CD4-positive, alpha-beta memory T cell (primary cell): ENCODE measurements at regions not wholly inside any gene's neighbourhood (a gene's known extent, or its start where the extent isn't known, plus 50 kb on each side); places are given as distances from the start of the nearest gene placed in this dataset.

ENCODE experiments used
- CTCF ChIA-PET: fragments of 350-600 bp; sonication (Branson Sonifier 250); formaldehyde crosslinking; loops from one replicate; lab custom pipeline; 2021; ENCODE audit warnings: inconsistent platforms; ENCODE audit not compliant: partially characterized antibody; lab: Charles Lee
- POLR2A ChIA-PET: fragments of 350-600 bp; sonication (Branson Sonifier 250); formaldehyde crosslinking; loops from one replicate; lab custom pipeline; 2021; ENCODE audit not compliant: partially characterized antibody; lab: Charles Lee
- DNase-seq, 5 donors: peaks; one replicate each; pipeline versions ENCODE4 v3.0.0 to v3.0.0-alpha.2; 2020 to 2022; ENCODE audit warnings: mixed read lengths in 1 of 5
- H3K27ac ChIP-seq: one replicate; pipeline ENCODE4 v1.7.0; 2013; ENCODE audit warnings: low read depth, low read length
- H3K27me3 ChIP-seq: 2 replicates; pipeline ENCODE4 v1.7.0; 2013; ENCODE audit warnings: mild to moderate bottlenecking, low read length, moderate library complexity; ENCODE audit not compliant: insufficient read depth
- H3K36me3 ChIP-seq: 2 replicates; pipeline ENCODE4 v1.7.0; 2013; ENCODE audit warnings: mild to moderate bottlenecking, low read length, moderate library complexity; ENCODE audit not compliant: insufficient read depth
- H3K4me1 ChIP-seq: 2 replicates; pipeline ENCODE4 v1.7.0; 2013; ENCODE audit warnings: mild to moderate bottlenecking, low read length, moderate library complexity; ENCODE audit not compliant: insufficient read depth
- H3K4me3 ChIP-seq, 2 donors: one replicate each; pipeline ENCODE4 v1.7.0; 2013; ENCODE audit warnings: low read length in 2 of 2, mild to moderate bottlenecking in 1 of 2
- H3K9me3 ChIP-seq, 2 donors: one replicate each; pipeline ENCODE4 v1.7.0; 2013; ENCODE audit warnings: low read length in 2 of 2, control low read depth in 1 of 2; ENCODE audit not compliant: control insufficient read depth in 1 of 2
- H3K27ac Mint-ChIP-seq, 7 donors: one replicate each; pipeline ENCODE4 v1.8.0; 2020 to 2021; ENCODE audit warnings: mixed read lengths in 7 of 7, mild to moderate bottlenecking in 6 of 7, inconsistent platforms in 3 of 7, moderate library complexity in 3 of 7
- H3K27me3 Mint-ChIP-seq, 2 donors: one replicate each; pipeline ENCODE4 v1.8.0; 2020 to 2021; ENCODE audit warnings: mixed read lengths in 2 of 2
- H3K36me3 Mint-ChIP-seq, 2 donors: one replicate each; pipeline ENCODE4 v1.8.0; 2020 to 2021; ENCODE audit warnings: mixed read lengths in 2 of 2, inconsistent platforms in 1 of 2, mild to moderate bottlenecking in 1 of 2
- H3K4me1 Mint-ChIP-seq, 4 donors: one replicate each; pipeline ENCODE4 v1.8.0; 2020 to 2021; ENCODE audit warnings: mixed read lengths in 4 of 4, mild to moderate bottlenecking in 1 of 4
- H3K4me3 Mint-ChIP-seq, 8 donors: one replicate each; pipeline ENCODE4 v1.8.0; 2020 to 2021; ENCODE audit warnings: mixed read lengths in 8 of 8, mild to moderate bottlenecking in 7 of 8, moderate library complexity in 6 of 8, inconsistent platforms in 3 of 8
- H3K9me3 Mint-ChIP-seq, 8 donors: one replicate each; pipeline ENCODE4 v1.8.0; 2020 to 2021; ENCODE audit warnings: mixed read lengths in 8 of 8, mild to moderate bottlenecking in 5 of 8, inconsistent platforms in 3 of 8, moderate library complexity in 1 of 8
- intact Hi-C: fragments of 100-400 bp; cut with micrococcal nuclease; formaldehyde crosslinking; loops from one replicate; pipeline ENCODE4 v1.15.1; 2023

DNA sequence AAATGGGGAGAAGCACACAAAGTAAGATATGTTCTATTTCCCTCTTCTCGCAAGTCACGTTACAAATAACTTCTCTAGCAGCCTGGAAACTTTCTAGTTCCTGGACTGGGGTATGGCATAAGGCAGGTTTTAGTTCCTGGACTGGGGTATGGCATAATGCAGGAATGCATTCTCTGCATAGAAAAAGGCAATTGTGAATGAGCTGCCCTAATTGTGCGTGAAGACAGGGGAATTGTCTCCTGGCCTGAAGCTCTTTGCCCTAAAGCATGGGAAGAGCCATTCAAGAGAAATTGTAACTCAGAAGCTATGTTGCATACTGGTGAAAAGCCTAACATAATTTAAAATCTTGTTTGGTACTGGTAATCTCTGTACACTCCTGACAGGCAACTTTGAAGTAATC lies 54.3 kb upstream of the CBLB start:
- no peak overlapping the region for H3K27ac ChIP-seq
- intact Hi-C loops: no loop called here
- ChIA-PET POLR2A (no interaction called here), CTCF (no interaction called here)
- H3K36me3 Mint-ChIP-seq: peaks cover 5 to 16% of the 10 kb centered on the region in 2 donors
- no peaks in the 10 kb centered on the region for H3K27me3 ChIP-seq
- no peak overlapping the region for H3K4me3 Mint-ChIP-seq
- H3K27me3 Mint-ChIP-seq: no peaks in the 10 kb centered on the region
- H3K9me3 Mint-ChIP-seq: peaks cover 0 to 19% (median 14%) of the 10 kb centered on the region in 8 donors
- no peaks in the 10 kb centered on the region for H3K36me3 ChIP-seq
- H3K4me3 ChIP-seq: no peak overlapping the region
- no peaks in the 10 kb centered on the region for H3K4me1 ChIP-seq
- no peak for DNase-seq
- no peaks in the 10 kb centered on the region for H3K9me3 ChIP-seq
- H3K4me1 Mint-ChIP-seq: peaks cover 5 to 15% (median 12%) of the 10 kb centered on the region in 4 donors
- H3K27ac Mint-ChIP-seq: no peak overlapping the region

GRCh38 chr3:105927741-105928140 lies 58.9 kb upstream of the CBLB start:
- Mint-ChIP-seq H3K4me3 (no peak overlapping the region), H3K27ac (no peak overlapping the region), H3K36me3 (no peaks in the 10 kb centered on the region), H3K4me1 (peaks cover 0 to 2% (median 0%) of the 10 kb centered on the region in 4 donors), H3K9me3 (no peaks in the 10 kb centered on the region), H3K27me3 (no peaks in the 10 kb centered on the region)
- ChIA-PET POLR2A (no interaction called here), CTCF (no interaction called here)
- H3K9me3 ChIP-seq: no peaks in the 10 kb centered on the region
- H3K27ac ChIP-seq: no peak overlapping the region
- no peak for DNase-seq
- H3K4me3 ChIP-seq: no peak overlapping the region
- H3K4me1 ChIP-seq: no peaks in the 10 kb centered on the region
- no peaks in the 10 kb centered on the region for H3K36me3 ChIP-seq
- intact Hi-C loops: no loop called here
- no peaks in the 10 kb centered on the region for H3K27me3 ChIP-seq

DNA sequence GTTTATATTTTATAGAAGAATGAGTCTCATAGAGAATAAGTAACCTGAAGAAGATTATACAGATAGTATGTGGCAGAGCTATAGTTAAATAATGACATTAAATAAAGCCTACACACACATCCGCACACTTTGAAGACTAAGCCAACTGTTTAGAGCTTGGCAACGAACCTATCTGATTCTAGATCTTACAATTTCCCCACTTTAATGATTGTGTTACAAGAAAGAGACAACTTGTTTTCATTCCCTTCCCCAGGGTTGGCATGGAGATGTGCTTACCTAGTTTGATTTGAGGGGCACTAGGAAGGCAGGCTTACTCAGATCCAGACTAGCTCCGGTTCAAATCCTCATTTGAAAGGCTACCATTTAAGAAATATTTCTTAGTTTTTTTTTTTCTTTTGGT lies 61.9 kb upstream of the CBLB start:
- Histone ChIP-seq H3K9me3 (no peaks in the 10 kb centered on the region), H3K36me3 (no peaks in the 10 kb centered on the region), H3K27me3 (no peaks in the 10 kb centered on the region), H3K27ac (no peak overlapping the region), H3K4me3 (no peak overlapping the region), H3K4me1 (no peaks in the 10 kb centered on the region)
- CTCF ChIA-PET: no interaction called here
- Mint-ChIP-seq H3K27ac (peak overlapping the region in 1 of 7 donors; percentile 31), H3K36me3 (no peaks in the 10 kb centered on the region), H3K4me1 (peaks cover 0 to 2% (median under 1%) of the 10 kb centered on the region in 4 donors), H3K4me3 (no peak overlapping the region), H3K9me3 (peaks cover 0 to 1% (median 0%) of the 10 kb centered on the region in 8 donors), H3K27me3 (no peaks in the 10 kb centered on the region)
- POLR2A ChIA-PET: no interaction called here
- intact Hi-C loops: no loop called here
- DNase-seq: no peak

- ChIA-PET CTCF (no interaction called here), POLR2A (no interaction called here)
- Histone ChIP-seq H3K27me3 (no peaks in the 10 kb centered on the region), H3K27ac (no peak overlapping the region), H3K4me3 (no peak overlapping the region), H3K4me1 (no peaks in the 10 kb centered on the region), H3K36me3 (no peaks in the 10 kb centered on the region), H3K9me3 (no peaks in the 10 kb centered on the region)
- no peak for DNase-seq
- peaks cover 0 to 2% (median under 1%) of the 10 kb centered on the region in 4 donors for H3K4me1 Mint-ChIP-seq
- no peaks in the 10 kb centered on the region for H3K27me3 Mint-ChIP-seq
- no peak overlapping the region for H3K4me3 Mint-ChIP-seq
- H3K27ac Mint-ChIP-seq: no peak overlapping the region
- H3K9me3 Mint-ChIP-seq: peaks cover 0 to 3% (median 0%) of the 10 kb centered on the region in 8 donors
- no peaks in the 10 kb centered on the region for H3K36me3 Mint-ChIP-seq
- intact Hi-C loops: no loop called here
Measured at GRCh38 chr3:105931500-105931899, 62.7 kb upstream of the CBLB start.

DNA sequence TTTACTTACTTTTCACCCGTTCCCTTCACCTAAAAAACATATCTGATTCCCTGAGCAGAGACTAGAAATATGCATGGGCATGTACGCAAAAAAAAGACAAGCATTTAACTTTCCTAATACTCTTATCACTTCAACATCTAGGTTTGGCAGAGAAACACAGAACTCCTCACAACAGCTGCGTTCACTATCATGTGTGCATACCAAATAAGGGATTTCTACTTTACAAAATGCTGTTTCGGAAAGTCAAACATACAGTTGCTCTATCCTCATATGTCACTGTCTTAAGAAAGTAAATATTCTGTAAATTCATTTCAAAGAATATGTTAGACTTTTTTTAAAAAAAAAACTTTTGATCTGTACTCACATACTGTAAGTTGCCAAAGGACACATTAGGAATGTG lies 65.1 kb upstream of the CBLB start:
- H3K4me1 Mint-ChIP-seq: peaks cover 0 to 4% (median 0%) of the 10 kb centered on the region in 4 donors
- H3K4me3 ChIP-seq: no peak overlapping the region
- no peak overlapping the region for H3K27ac Mint-ChIP-seq
- no peaks in the 10 kb centered on the region for H3K9me3 ChIP-seq
- peaks cover 0 to 3% (median 0%) of the 10 kb centered on the region in 8 donors for H3K9me3 Mint-ChIP-seq
- POLR2A ChIA-PET: no interaction called here
- H3K36me3 ChIP-seq: no peaks in the 10 kb centered on the region
- CTCF ChIA-PET: no interaction called here
- intact Hi-C loops: no loop called here
- no peak overlapping the region for H3K27ac ChIP-seq
- DNase-seq: no peak
- H3K4me3 Mint-ChIP-seq: no peak overlapping the region
- no peaks in the 10 kb centered on the region for H3K27me3 Mint-ChIP-seq
- H3K27me3 ChIP-seq: no peaks in the 10 kb centered on the region
- no peaks in the 10 kb centered on the region for H3K36me3 Mint-ChIP-seq
- no peaks in the 10 kb centered on the region for H3K4me1 ChIP-seq

DNA sequence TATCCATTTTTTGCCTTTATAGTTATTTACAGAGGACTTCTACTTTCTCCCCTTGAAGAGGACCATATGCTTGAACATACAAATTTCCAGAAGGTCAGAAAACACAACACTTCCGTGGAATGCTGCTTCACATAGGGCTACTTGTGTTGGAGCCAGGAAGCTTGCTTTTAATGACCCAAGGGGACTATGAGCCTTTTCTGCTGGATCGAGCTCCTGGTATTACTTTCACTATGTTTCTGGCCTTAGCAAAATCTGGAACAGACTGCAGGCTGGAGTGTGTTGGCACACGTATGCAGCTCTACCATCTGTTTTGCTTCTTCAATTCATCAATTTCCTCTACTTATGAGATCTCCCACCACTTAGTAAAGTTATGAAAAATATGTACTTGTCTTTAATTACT lies 69.3 kb upstream of the CBLB start:
- H3K27ac Mint-ChIP-seq: no peak overlapping the region

GRCh38 chr3:105938806-105939205 lies 70.0 kb upstream of the CBLB start:
- Histone ChIP-seq H3K27me3 (no peaks in the 10 kb centered on the region), H3K4me1 (no peaks in the 10 kb centered on the region), H3K36me3 (no peaks in the 10 kb centered on the region), H3K9me3 (no peaks in the 10 kb centered on the region), H3K27ac (no peak overlapping the region), H3K4me3 (no peak overlapping the region)
- DNase-seq: no peak
- Mint-ChIP-seq H3K27me3 (no peaks in the 10 kb centered on the region), H3K4me3 (no peak overlapping the region), H3K9me3 (peaks cover 0 to 3% (median 0%) of the 10 kb centered on the region in 8 donors), H3K36me3 (no peaks in the 10 kb centered on the region), H3K4me1 (peaks cover 0 to 2% (median 0%) of the 10 kb centered on the region in 4 donors), H3K27ac (no peak overlapping the region)
- ChIA-PET CTCF (no interaction called here), POLR2A (no interaction called here)
- intact Hi-C loops: no loop called here

More for the DNA sequence above, 69.3 kb upstream of the CBLB start:
- H3K36me3 Mint-ChIP-seq: no peaks in the 10 kb centered on the region
- no peaks in the 10 kb centered on the region for H3K4me1 ChIP-seq
- H3K4me1 Mint-ChIP-seq: peaks cover 0 to 2% (median 0%) of the 10 kb centered on the region in 4 donors
- H3K4me3 ChIP-seq: no peak overlapping the region
- no peak for DNase-seq
- H3K9me3 ChIP-seq: no peaks in the 10 kb centered on the region
- CTCF ChIA-PET: no interaction called here
- H3K27ac ChIP-seq: no peak overlapping the region
- H3K27me3 Mint-ChIP-seq: no peaks in the 10 kb centered on the region
- H3K9me3 Mint-ChIP-seq: peaks cover 0 to 3% (median 0%) of the 10 kb centered on the region in 8 donors
- no peak overlapping the region for H3K4me3 Mint-ChIP-seq
- POLR2A ChIA-PET: no interaction called here
- intact Hi-C loops: no loop called here
- no peaks in the 10 kb centered on the region for H3K27me3 ChIP-seq
- H3K36me3 ChIP-seq: no peaks in the 10 kb centered on the region

DNA sequence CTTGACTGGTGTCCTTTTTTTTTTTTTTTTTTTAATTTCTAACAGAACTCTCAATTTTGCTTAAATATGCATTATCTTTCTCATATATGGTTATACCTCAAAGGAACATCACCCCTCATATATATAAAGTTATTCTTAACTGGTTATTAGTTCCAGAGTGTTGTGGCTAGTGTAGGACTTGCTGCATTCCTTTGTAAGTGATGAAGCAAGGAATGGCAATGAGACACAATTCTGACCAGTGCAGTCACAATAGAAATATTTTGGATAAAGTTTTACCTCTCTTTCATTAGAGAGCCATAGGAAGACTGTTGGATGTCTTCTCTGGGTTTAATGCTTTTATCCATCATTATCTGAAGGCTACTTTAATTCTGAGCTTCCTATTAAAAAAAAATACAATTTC lies 75.5 kb upstream of the CBLB start:
- no peaks in the 10 kb centered on the region for H3K4me1 ChIP-seq
- Mint-ChIP-seq H3K4me1 (no peaks in the 10 kb centered on the region), H3K36me3 (no peaks in the 10 kb centered on the region), H3K4me3 (no peak overlapping the region), H3K9me3 (no peaks in the 10 kb centered on the region), H3K27me3 (no peaks in the 10 kb centered on the region), H3K27ac (no peak overlapping the region)
- ChIA-PET POLR2A (no interaction called here), CTCF (interaction anchor here (1.2 kb wide), 1 partner anchor 9 kb away, joined by 3 read pairs; no protein-coding TSS in a partner anchor)
- H3K27me3 ChIP-seq: no peaks in the 10 kb centered on the region
- H3K27ac ChIP-seq: no peak overlapping the region
- no peaks in the 10 kb centered on the region for H3K9me3 ChIP-seq
- no peaks in the 10 kb centered on the region for H3K36me3 ChIP-seq
- no peak for DNase-seq
- H3K4me3 ChIP-seq: no peak overlapping the region
- intact Hi-C loops: no loop called here
